Loucy (cell line): ENCODE measurements at regions not wholly inside any gene's neighbourhood (a gene's known extent, or its start where the extent isn't known, plus 50 kb on each side); places are given as distances from the start of the nearest gene placed in this dataset.

Source experiments
- H2AFZ ChIP-seq: fragments of 200-600 bp; sonication (generic); 2 replicates; pipeline ENCODE4 v1.6.0; 2016; ENCODE audit warnings: antibody characterized with exemption, mild to moderate bottlenecking, low read length, moderate library complexity
- H3F3A ChIP-seq: fragments of 200-600 bp; 2 replicates; pipeline ENCODE4 v1.6.0; 2016; ENCODE audit warnings: antibody characterized with exemption, low read depth, mild to moderate bottlenecking
- H3K27me3 ChIP-seq: fragments of 200-600 bp; sonication (generic); 2 replicates; pipeline ENCODE4 v1.6.1; 2014; ENCODE audit warnings: low read length, mild to moderate bottlenecking; ENCODE audit not compliant: insufficient read depth, poor library complexity, severe bottlenecking
- H3K36me3 ChIP-seq: fragments of 200-600 bp; sonication (generic); 2 replicates; pipeline ENCODE4 v1.6.1; 2016; ENCODE audit warnings: low read length; ENCODE audit not compliant: insufficient read depth
- H3K4me1 ChIP-seq: fragments of 200-600 bp; sonication (generic); 2 replicates; pipeline ENCODE4 v1.5.1; 2014; ENCODE audit warnings: low read length, mild to moderate bottlenecking; ENCODE audit not compliant: insufficient read depth, poor library complexity, severe bottlenecking
- H3K4me2 ChIP-seq: fragments of 200-600 bp; sonication (generic); 2 replicates; pipeline ENCODE4 v1.6.0; 2014; ENCODE audit warnings: antibody characterized with exemption, low read length, low read depth, mild to moderate bottlenecking; ENCODE audit not compliant: poor library complexity, severe bottlenecking
- H3K4me3 ChIP-seq: fragments of 200-600 bp; sonication (generic); 2 replicates; pipeline ENCODE4 v1.5.1; 2014; ENCODE audit warnings: low read length, mild to moderate bottlenecking, mixed read lengths; ENCODE audit not compliant: poor library complexity, severe bottlenecking
- H3K79me2 ChIP-seq: fragments of 200-600 bp; sonication (generic); 2 replicates; pipeline ENCODE4 v1.6.1; 2014; ENCODE audit warnings: low read length; ENCODE audit not compliant: insufficient read depth
- H3K9ac ChIP-seq: fragments of 200-600 bp; sonication (generic); 2 replicates; pipeline ENCODE4 v1.6.0; 2014; ENCODE audit warnings: mild to moderate bottlenecking, low read depth, low read length, moderate library complexity; ENCODE audit not compliant: poor library complexity, severe bottlenecking
- H3K9me2 ChIP-seq: fragments of 200-600 bp; sonication (generic); replicated peaks from 2 replicates; pipeline ENCODE4 v1.6.1; 2016; ENCODE audit warnings: low read depth, low read length, mixed read lengths
- H3K9me3 ChIP-seq: fragments of 200-600 bp; sonication (generic); 2 replicates; pipeline ENCODE4 v1.6.1; 2014; ENCODE audit warnings: mild to moderate bottlenecking, antibody characterized with exemption, low read length, low read depth; ENCODE audit not compliant: insufficient read depth
- H4K20me1 ChIP-seq: fragments of 200-600 bp; sonication (generic); 2 replicates; pipeline ENCODE4 v1.6.0; 2014; ENCODE audit warnings: antibody characterized with exemption, low read length, mild to moderate bottlenecking; ENCODE audit not compliant: insufficient read depth, poor library complexity, severe bottlenecking
- CTCF ChIP-seq: fragments of 200-600 bp; sonication (generic); conservative IDR thresholded peaks from 2 replicates; pipeline ENCODE4 v1.5.1; 2014; ENCODE audit warnings: mild to moderate bottlenecking, antibody characterized with exemption, low read length
- EZH2phosphoT487 ChIP-seq: fragments of 200-600 bp; IDR thresholded peaks from 2 replicates; pipeline ENCODE4 v1.6.1; 2018; ENCODE audit warnings: antibody characterized with exemption, mild to moderate bottlenecking, moderate library complexity, borderline replicate concordance

GRCh38 chr9:19694601-19695000 is 94.2 kb downstream of the SLC24A2 start:
- Histone ChIP-seq H3K79me2 (no peaks in the 10 kb centered on the region), H3K9me3 (no peaks in the 10 kb centered on the region), H3K27me3 (no peaks in the 10 kb centered on the region), H4K20me1 (no peaks in the 10 kb centered on the region), H3K4me1 (no peaks in the 10 kb centered on the region), H3K9ac (no peak overlapping the region), H3K4me3 (no peak overlapping the region), H3K4me2 (no peak overlapping the region), H3F3A (no peaks in the 10 kb centered on the region), H3K36me3 (no peaks in the 10 kb centered on the region), H3K9me2 (no peaks in the 10 kb centered on the region), H2AFZ (no peak overlapping the region)
- no peak for TF ChIP-seq CTCF

DNA sequence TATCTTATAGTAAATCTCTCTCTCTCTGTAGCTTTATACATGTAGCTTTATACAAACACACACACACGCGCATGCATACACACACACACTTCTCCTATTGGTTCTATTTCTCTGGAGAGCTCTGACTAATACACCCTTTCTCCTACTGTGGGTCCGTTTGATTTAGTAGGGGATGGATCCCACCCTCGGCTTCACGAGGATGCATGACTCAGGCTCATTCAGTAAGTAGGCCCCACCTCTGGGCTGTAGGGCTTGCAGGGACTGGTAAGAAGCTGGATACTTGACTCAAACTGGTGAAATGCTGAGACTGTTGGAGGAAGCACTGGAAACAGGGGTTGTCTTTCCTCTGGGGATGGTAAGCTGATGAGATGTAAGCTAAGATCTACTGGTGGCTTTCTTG is 98.7 kb downstream of the SLC24A2 start:
- H3K79me2 ChIP-seq: no peaks in the 10 kb centered on the region
- no peaks in the 10 kb centered on the region for H3K9me2 ChIP-seq
- H3K9ac ChIP-seq: no peak overlapping the region
- H3F3A ChIP-seq: no peaks in the 10 kb centered on the region
- no peak for TF ChIP-seq EZH2phosphoT487
- TF ChIP-seq CTCF: no peak
- no peaks in the 10 kb centered on the region for H4K20me1 ChIP-seq
- no peak overlapping the region for H2AFZ ChIP-seq
- no peaks in the 10 kb centered on the region for H3K4me1 ChIP-seq
- H3K9me3 ChIP-seq: no peaks in the 10 kb centered on the region
- H3K36me3 ChIP-seq: no peaks in the 10 kb centered on the region
- H3K4me2 ChIP-seq: no peak overlapping the region
- H3K27me3 ChIP-seq: no peaks in the 10 kb centered on the region
- no peak overlapping the region for H3K4me3 ChIP-seq

GRCh38 chr9:19689328-19690101 is 99.3 kb downstream of the SLC24A2 start:
- Histone ChIP-seq H3K36me3 (no peaks in the 10 kb centered on the region), H3K4me1 (no peaks in the 10 kb centered on the region), H3K4me3 (no peak overlapping the region), H3K9me2 (no peaks in the 10 kb centered on the region), H3K4me2 (no peak overlapping the region), H3K27me3 (no peaks in the 10 kb centered on the region), H3K79me2 (no peaks in the 10 kb centered on the region), H3K9ac (no peak overlapping the region), H3F3A (no peaks in the 10 kb centered on the region), H2AFZ (no peak overlapping the region), H3K9me3 (no peaks in the 10 kb centered on the region), H4K20me1 (no peaks in the 10 kb centered on the region)
- no peak for TF ChIP-seq CTCF
- TF ChIP-seq EZH2phosphoT487: no peak
